ENCODE measurements at regions not wholly inside any gene's neighbourhood (a gene's known extent, or its start where the extent isn't known, plus 50 kb on each side); places are given as distances from the start of the nearest gene placed in this dataset.

GRCh38 chr12:69136931-69137613 is 102.3 kb upstream of the CPSF6 start:
- H3K4me1 ChIP-seq: no peaks in the 10 kb centered on the region
- peaks cover 0 to 22% (median 0%) of the 10 kb centered on the region in 4 donors for H3K9me3 ChIP-seq
- no peaks in the 10 kb centered on the region for H3K27me3 ChIP-seq
- DNase-seq (ENCODE audit: low spot score in 2 of 2): no peak
- no peak for TF ChIP-seq EP300 (IDR thresholded peaks at IDR 0.05)
- no peak for TF ChIP-seq CTCF (IDR thresholded peaks at IDR 0.05)
- TF ChIP-seq POLR2A (IDR thresholded peaks at IDR 0.05): no peak
- H3K4me3 ChIP-seq: no peak overlapping the region
- WGBS, 2 donors: 86 to 93% methylated on average over 2 of the region's 2 CpGs
- H3K36me3 ChIP-seq: no peaks in the 10 kb centered on the region
- H3K27ac ChIP-seq: no peak overlapping the region

- Histone ChIP-seq H3K36me3 (no peaks in the 10 kb centered on the region), H3K27ac (no peak overlapping the region), H3K27me3 (no peaks in the 10 kb centered on the region), H3K4me3 (no peak overlapping the region), H3K4me1 (no peaks in the 10 kb centered on the region), H3K9me3 (peaks cover 0 to 22% (median 0%) of the 10 kb centered on the region in 4 donors)
- 65 to 82% methylated on average over 2 of the region's 2 CpGs for WGBS, 2 donors
- DNase-seq (ENCODE audit: low spot score in 2 of 2): no peak
- TF ChIP-seq EP300 (IDR thresholded peaks at IDR 0.05) (no peak), CTCF (IDR thresholded peaks at IDR 0.05) (no peak), POLR2A (IDR thresholded peaks at IDR 0.05) (no peak)
These were observed 98.3 kb upstream of the CPSF6 start for GRCh38 chr12:69141074-69141473.

GRCh38 chr12:69149270-69149669 is 90.1 kb upstream of the CPSF6 start:
- Histone ChIP-seq H3K36me3 (no peaks in the 10 kb centered on the region), H3K27me3 (no peaks in the 10 kb centered on the region), H3K27ac (no peak overlapping the region), H3K4me1 (peaks cover 0 to 12% (median 0%) of the 10 kb centered on the region in 4 donors), H3K9me3 (no peaks in the 10 kb centered on the region), H3K4me3 (no peak overlapping the region)
- no peak for TF ChIP-seq POLR2A (IDR thresholded peaks at IDR 0.05)
- no peak for TF ChIP-seq EP300 (IDR thresholded peaks at IDR 0.05)
- TF ChIP-seq CTCF (IDR thresholded peaks at IDR 0.05): no peak
- WGBS, 2 donors: 67 to 71% methylated on average over 2 of the region's 2 CpGs
- DNase-seq (ENCODE audit: low spot score in 2 of 2): no peak

GRCh38 chr12:69150083-69150795 is 89.1 kb upstream of the CPSF6 start:
- peaks cover 0 to 15% (median 0%) of the 10 kb centered on the region in 4 donors for H3K4me1 ChIP-seq
- no peak for DNase-seq (ENCODE audit: low spot score in 2 of 2)
- 75 to 77% methylated on average over 4 of the region's 4 CpGs for WGBS, 2 donors
- H3K4me3 ChIP-seq: no peak overlapping the region
- H3K9me3 ChIP-seq: no peaks in the 10 kb centered on the region
- H3K27ac ChIP-seq: no peak overlapping the region
- no peak for TF ChIP-seq EP300 (IDR thresholded peaks at IDR 0.05)
- no peak for TF ChIP-seq CTCF (IDR thresholded peaks at IDR 0.05)
- TF ChIP-seq POLR2A (IDR thresholded peaks at IDR 0.05): no peak
- no peaks in the 10 kb centered on the region for H3K36me3 ChIP-seq
- H3K27me3 ChIP-seq: no peaks in the 10 kb centered on the region

GRCh38 chr12:69150796-69151127 is 88.6 kb upstream of the CPSF6 start:
- DNase-seq (ENCODE audit: low spot score in 2 of 2): no peak
- 66 to 73% methylated on average over 2 of the region's 2 CpGs for WGBS, 2 donors
- Histone ChIP-seq H3K27me3 (no peaks in the 10 kb centered on the region), H3K27ac (no peak overlapping the region), H3K4me3 (no peak overlapping the region), H3K36me3 (no peaks in the 10 kb centered on the region), H3K9me3 (no peaks in the 10 kb centered on the region), H3K4me1 (peaks cover 0 to 15% (median 0%) of the 10 kb centered on the region in 4 donors)
- no peak for TF ChIP-seq CTCF (IDR thresholded peaks at IDR 0.05)
- TF ChIP-seq POLR2A (IDR thresholded peaks at IDR 0.05): no peak
- TF ChIP-seq EP300 (IDR thresholded peaks at IDR 0.05): no peak

Measured in tibial nerve (tissue), 4 donors.